Breast epithelium (tissue), 3 donors: ENCODE measurements at regions not wholly inside any gene's neighbourhood (a gene's known extent, or its start where the extent isn't known, plus 50 kb on each side); places are given as distances from the start of the nearest gene placed in this dataset.

ENCODE experiments used
- CTCF ChIP-seq, 3 donors: fragments of 450-650 bp; IDR thresholded peaks; one replicate each; pipeline ENCODE4 v1.5.1; 2016 to 2017; ENCODE audit warnings: antibody characterized with exemption in 3 of 3, mild to moderate bottlenecking in 3 of 3, moderate library complexity in 3 of 3
- POLR2A ChIP-seq: fragments of 450-650 bp; IDR thresholded peaks from one replicate; pipeline ENCODE4 v1.6.1; 2016; ENCODE audit warnings: antibody characterized with exemption, mild to moderate bottlenecking, moderate library complexity

GRCh38 chr11:21736404-21736803 lies 456.5 kb upstream of the ANO5 start:
- TF ChIP-seq POLR2A (no peak), CTCF (IDR thresholded peaks at IDR 0.05) (no peak)
